Upper lobe of right lung (tissue), 1 donor: ENCODE measurements at regions not wholly inside any gene's neighbourhood (a gene's known extent, or its start where the extent isn't known, plus 50 kb on each side); places are given as distances from the start of the nearest gene placed in this dataset.

ENCODE experiments used
- ATAC-seq: fragments of 200-7000 bp; cut with Tn5 transposase; one replicate; pipeline ENCODE4 v1.9.1; 2020; ENCODE audit warnings: mild to moderate bottlenecking, moderate library complexity
- DNase-seq: peaks from one replicate; pipeline ENCODE4 v3.0.0-alpha.2; 2020
- H3K27ac ChIP-seq: fragments of 200-600 bp; one replicate; pipeline ENCODE4 v1.8.0; 2022
- H3K27me3 ChIP-seq: fragments of 200-600 bp; one replicate; pipeline ENCODE4 v1.8.0; 2022; ENCODE audit warnings: mild to moderate bottlenecking
- H3K36me3 ChIP-seq: fragments of 200-600 bp; one replicate; pipeline ENCODE4 v1.8.0; 2022
- H3K4me1 ChIP-seq: fragments of 200-600 bp; one replicate; pipeline ENCODE4 v1.8.0; 2022
- H3K4me3 ChIP-seq: fragments of 200-600 bp; one replicate; pipeline ENCODE4 v1.8.0; 2022; ENCODE audit warnings: mild to moderate bottlenecking
- H3K9me3 ChIP-seq: fragments of 200-600 bp; one replicate; pipeline ENCODE4 v1.8.0; 2022
- intact Hi-C: fragments of 100-400 bp; cut with DNase I; formaldehyde crosslinking; loops from one replicate; pipeline ENCODE4 v1.11.0; 2022
- TF ChIP-seq, protein P1 (sequence below): fragments of 200-600 bp; IDR thresholded peaks from one replicate; pipeline ENCODE4 v1.8.0; 2022; ENCODE audit warnings: antibody characterized with exemption
- donor health status: DM: no; HTN: yes; CAD: no; lungs with severe emphysema.

DNA sequence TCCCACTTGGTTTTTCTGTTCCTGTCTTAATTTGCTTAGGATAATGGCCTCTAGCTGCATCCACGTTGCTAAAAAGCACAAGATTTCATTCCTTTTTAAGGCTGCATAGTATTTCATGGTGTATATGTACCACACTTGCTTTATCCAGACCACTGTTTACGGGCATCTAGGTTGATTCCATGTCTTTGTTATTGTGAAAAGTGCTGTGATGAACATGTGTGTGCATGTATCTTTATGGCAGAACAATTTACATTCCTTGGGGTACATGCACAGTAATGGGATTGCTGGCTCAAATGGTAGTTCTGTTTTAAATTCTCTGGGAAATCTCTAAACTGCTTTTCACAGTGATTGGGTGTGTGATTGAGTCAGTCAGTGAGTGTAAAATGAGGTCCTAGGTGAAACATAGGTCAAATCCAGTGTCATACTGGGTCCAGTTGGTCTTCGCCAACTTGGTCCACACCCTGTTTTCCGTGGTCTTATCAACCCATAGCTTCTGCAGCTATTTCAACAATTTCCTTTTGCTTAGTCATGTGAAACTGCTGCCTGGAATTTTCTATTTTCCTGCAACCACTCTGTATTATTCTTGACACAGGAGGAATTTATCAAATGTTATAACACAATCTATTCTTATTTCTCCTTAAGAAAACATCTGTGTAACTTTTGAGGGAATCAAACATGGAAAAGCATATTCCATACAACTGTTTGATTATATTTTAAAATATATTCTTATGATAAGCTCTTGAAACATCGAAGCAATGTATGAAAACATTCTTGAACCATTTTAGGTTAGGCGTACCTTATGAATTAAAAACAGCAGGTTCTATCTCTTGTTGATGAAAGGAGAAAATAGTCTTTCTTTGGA, 82.9 kb downstream of the ADCYAP1 start:
- TF ChIP-seq, protein P1, sequence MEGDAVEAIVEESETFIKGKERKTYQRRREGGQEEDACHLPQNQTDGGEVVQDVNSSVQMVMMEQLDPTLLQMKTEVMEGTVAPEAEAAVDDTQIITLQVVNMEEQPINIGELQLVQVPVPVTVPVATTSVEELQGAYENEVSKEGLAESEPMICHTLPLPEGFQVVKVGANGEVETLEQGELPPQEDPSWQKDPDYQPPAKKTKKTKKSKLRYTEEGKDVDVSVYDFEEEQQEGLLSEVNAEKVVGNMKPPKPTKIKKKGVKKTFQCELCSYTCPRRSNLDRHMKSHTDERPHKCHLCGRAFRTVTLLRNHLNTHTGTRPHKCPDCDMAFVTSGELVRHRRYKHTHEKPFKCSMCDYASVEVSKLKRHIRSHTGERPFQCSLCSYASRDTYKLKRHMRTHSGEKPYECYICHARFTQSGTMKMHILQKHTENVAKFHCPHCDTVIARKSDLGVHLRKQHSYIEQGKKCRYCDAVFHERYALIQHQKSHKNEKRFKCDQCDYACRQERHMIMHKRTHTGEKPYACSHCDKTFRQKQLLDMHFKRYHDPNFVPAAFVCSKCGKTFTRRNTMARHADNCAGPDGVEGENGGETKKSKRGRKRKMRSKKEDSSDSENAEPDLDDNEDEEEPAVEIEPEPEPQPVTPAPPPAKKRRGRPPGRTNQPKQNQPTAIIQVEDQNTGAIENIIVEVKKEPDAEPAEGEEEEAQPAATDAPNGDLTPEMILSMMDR = no peak
- Histone ChIP-seq H3K4me3 (no peak overlapping the region), H3K27me3 (no peaks in the 10 kb centered on the region), H3K9me3 (no peaks in the 10 kb centered on the region), H3K4me1 (no peaks in the 10 kb centered on the region), H3K36me3 (no peaks in the 10 kb centered on the region), H3K27ac (no peak overlapping the region)
- intact Hi-C loops = no loop called here
- DNase-seq (no peak), ATAC-seq (no peak)

DNA sequence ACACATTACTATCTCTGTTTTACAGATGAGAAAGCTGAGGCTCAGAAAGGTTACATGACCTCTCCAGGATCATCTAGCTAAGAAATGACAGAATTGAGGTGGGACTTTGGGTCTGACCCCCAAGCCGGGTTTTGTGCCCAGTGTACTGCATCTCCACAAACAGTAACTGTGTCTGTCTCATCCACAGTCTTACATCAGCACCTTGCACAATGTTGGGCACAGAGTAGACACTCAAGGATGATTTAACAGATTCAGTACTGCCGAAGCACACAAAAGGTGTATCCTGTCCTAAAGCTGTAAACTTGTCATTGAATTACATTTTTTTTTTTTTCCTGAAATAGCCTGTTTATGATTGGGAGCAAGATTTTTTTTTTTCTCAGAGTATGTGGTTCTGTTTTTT, 84.8 kb downstream of the ADCYAP1 start:
- TF ChIP-seq, protein P1 = no peak
- Histone ChIP-seq H3K36me3 (no peaks in the 10 kb centered on the region), H3K4me1 (no peaks in the 10 kb centered on the region), H3K9me3 (no peaks in the 10 kb centered on the region), H3K27ac (no peak overlapping the region), H3K4me3 (no peak overlapping the region), H3K27me3 (no peaks in the 10 kb centered on the region)
- ATAC-seq (no peak), DNase-seq (no peak)
- intact Hi-C loops = no loop called here

GRCh38 chr18:990197-990596, 85.5 kb downstream of the ADCYAP1 start:
- Histone ChIP-seq H3K9me3 (no peaks in the 10 kb centered on the region), H3K4me1 (no peaks in the 10 kb centered on the region), H3K4me3 (no peak overlapping the region), H3K27ac (no peak overlapping the region), H3K27me3 (no peaks in the 10 kb centered on the region), H3K36me3 (no peaks in the 10 kb centered on the region)
- ATAC-seq (no peak), DNase-seq (no peak)
- intact Hi-C loops = no loop called here
- TF ChIP-seq, protein P1 = no peak

DNA sequence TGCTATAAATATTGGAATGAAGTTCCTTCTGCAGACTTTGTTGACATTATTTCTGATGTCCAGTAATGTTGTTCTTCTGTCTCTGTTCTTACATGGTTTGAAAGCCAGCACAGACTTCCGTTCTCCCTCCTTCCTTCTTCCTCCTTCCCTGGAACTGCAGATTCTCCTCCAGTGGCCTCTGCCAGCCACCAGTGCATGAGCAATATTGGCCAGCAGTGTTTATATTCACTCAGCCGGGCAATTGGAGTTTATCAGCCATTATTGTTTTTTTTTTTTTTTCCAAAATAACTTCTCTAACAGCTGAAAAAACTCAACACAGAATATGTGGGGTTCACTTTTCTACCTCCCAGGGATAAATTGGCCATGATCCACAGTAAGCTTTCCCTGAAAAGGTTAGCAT, 86.8 kb downstream of the ADCYAP1 start:
- Histone ChIP-seq H3K36me3 (no peaks in the 10 kb centered on the region), H3K4me1 (no peaks in the 10 kb centered on the region), H3K9me3 (no peaks in the 10 kb centered on the region), H3K27ac (no peak overlapping the region), H3K4me3 (no peak overlapping the region), H3K27me3 (no peaks in the 10 kb centered on the region)
- intact Hi-C loops = no loop called here
- no peak for DNase-seq
- TF ChIP-seq, protein P1 = no peak
- ATAC-seq = no peak

DNA sequence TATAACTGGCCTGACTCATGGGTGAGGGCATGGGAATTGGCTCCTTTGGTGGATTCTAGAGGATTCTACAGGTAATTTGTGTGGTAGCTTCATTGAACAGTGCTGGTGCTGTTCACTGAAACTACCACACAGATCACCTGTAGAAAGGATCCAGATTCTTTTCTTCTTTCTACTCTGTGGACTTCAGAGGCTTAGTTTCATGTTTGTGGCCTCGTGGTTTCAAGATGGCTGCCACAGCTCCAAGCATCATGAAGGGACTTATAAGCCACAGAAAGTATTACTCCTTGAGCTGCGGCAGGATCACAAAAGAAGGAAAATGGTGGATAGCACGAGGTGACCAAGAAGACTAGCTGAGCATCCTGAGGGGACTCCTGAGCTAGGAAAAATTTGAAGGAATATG, 88.9 kb downstream of the ADCYAP1 start:
- Histone ChIP-seq H3K27me3 (no peaks in the 10 kb centered on the region), H3K27ac (no peak overlapping the region), H3K4me3 (no peak overlapping the region), H3K4me1 (no peaks in the 10 kb centered on the region), H3K36me3 (no peaks in the 10 kb centered on the region), H3K9me3 (no peaks in the 10 kb centered on the region)
- DNase-seq (no peak), ATAC-seq (no peak)
- intact Hi-C loops = no loop called here
- TF ChIP-seq, protein P1 = no peak
